H9 (cell line): ENCODE measurements at regions not wholly inside any gene's neighbourhood (a gene's known extent, or its start where the extent isn't known, plus 50 kb on each side); places are given as distances from the start of the nearest gene placed in this dataset.

Experiments used
- DNase-seq: peaks from one replicate; pipeline ENCODE4 v3.0.0-alpha.2; 2017
- H2AFZ ChIP-seq: one replicate; pipeline ENCODE4 v1.6.1; 2013; ENCODE audit warnings: mild to moderate bottlenecking, low read length, control low read depth, moderate library complexity
- H2AK5ac ChIP-seq: 2 replicates; pipeline ENCODE4 v1.6.1; 2013; ENCODE audit warnings: low read length, control low read depth, mixed read lengths; ENCODE audit not compliant: insufficient read length
- H2BK120ac ChIP-seq: one replicate; pipeline ENCODE4 v1.6.1; 2013; ENCODE audit warnings: low read depth, mild to moderate bottlenecking, low read length, control low read depth, inconsistent platforms; ENCODE audit not compliant: poor library complexity, severe bottlenecking
- H2BK12ac ChIP-seq: 2 replicates; pipeline ENCODE4 v1.6.1; 2013; ENCODE audit warnings: low read length, control low read depth, mixed read lengths, low read depth; ENCODE audit not compliant: insufficient read length
- H2BK15ac ChIP-seq: 2 replicates; pipeline ENCODE4 v1.6.1; 2013; ENCODE audit warnings: low read depth, low read length, control low read depth
- H2BK20ac ChIP-seq: one replicate; pipeline ENCODE4 v1.6.1; 2013; ENCODE audit warnings: low read depth, mild to moderate bottlenecking, low read length, control low read depth, inconsistent platforms; ENCODE audit not compliant: poor library complexity, severe bottlenecking
- H2BK5ac ChIP-seq: 2 replicates; pipeline ENCODE4 v1.6.1; 2013; ENCODE audit warnings: low read length, control low read depth, mixed read lengths; ENCODE audit not compliant: insufficient read length
- H3K14ac ChIP-seq: 2 replicates; pipeline ENCODE4 v1.6.1; 2013; ENCODE audit warnings: low read length, control low read depth; ENCODE audit not compliant: insufficient read depth
- H3K18ac ChIP-seq: 2 replicates; pipeline ENCODE4 v1.6.1; 2013; ENCODE audit warnings: low read depth, mild to moderate bottlenecking, mixed read lengths, low read length, control low read depth; ENCODE audit not compliant: insufficient read length
- H3K23ac ChIP-seq: 2 replicates; pipeline ENCODE4 v1.6.1; 2013; ENCODE audit warnings: low read length, control low read depth, mixed read lengths, low read depth; ENCODE audit not compliant: insufficient read length
- H3K23me2 ChIP-seq: 2 replicates; pipeline ENCODE4 v1.6.1; 2013; ENCODE audit warnings: low read depth, mild to moderate bottlenecking, mixed read lengths, low read length, control low read depth; ENCODE audit not compliant: insufficient read length, poor library complexity, severe bottlenecking
- H3K27ac ChIP-seq: 2 replicates; pipeline ENCODE4 v1.5.1; 2013; ENCODE audit warnings: low read length, control low read depth, mixed read lengths, low read depth; ENCODE audit not compliant: insufficient read length
- H3K27me3 ChIP-seq: 2 replicates; pipeline ENCODE4 v1.6.1; 2013; ENCODE audit warnings: low read length, control low read depth, inconsistent platforms; ENCODE audit not compliant: insufficient read depth
- H3K4ac ChIP-seq: 2 replicates; pipeline ENCODE4 v1.6.1; 2013; ENCODE audit warnings: low read depth, mild to moderate bottlenecking, control low read depth, inconsistent platforms, low read length, moderate library complexity
- H3K4me1 ChIP-seq: 2 replicates; pipeline ENCODE4 v1.6.1; 2013; ENCODE audit warnings: low read length, control low read depth, inconsistent platforms; ENCODE audit not compliant: insufficient read depth
- H3K4me2 ChIP-seq: 2 replicates; pipeline ENCODE4 v1.6.1; 2013; ENCODE audit warnings: low read length, control low read depth, mixed read lengths; ENCODE audit not compliant: insufficient read length, insufficient read depth
- H3K56ac ChIP-seq: 2 replicates; pipeline ENCODE4 v1.6.1; 2013; ENCODE audit warnings: low read depth, mild to moderate bottlenecking, mixed read lengths, low read length, control low read depth; ENCODE audit not compliant: insufficient read length
- H3K79me1 ChIP-seq: 2 replicates; pipeline ENCODE4 v1.6.1; 2013; ENCODE audit warnings: low read depth, mild to moderate bottlenecking, moderate library complexity, low read length, control low read depth, inconsistent platforms; ENCODE audit not compliant: insufficient read depth, poor library complexity, severe bottlenecking
- H3K79me2 ChIP-seq: 2 replicates; pipeline ENCODE4 v1.6.1; 2013; ENCODE audit warnings: low read length, control low read depth, inconsistent platforms; ENCODE audit not compliant: insufficient read depth
- H3K9ac ChIP-seq: 2 replicates; pipeline ENCODE4 v1.6.1; 2013; ENCODE audit warnings: low read length, control low read depth, mixed read lengths; ENCODE audit not compliant: insufficient read length; ENCODE audit errors: extremely low read depth
- H3K9me3 ChIP-seq: one replicate; pipeline ENCODE4 v1.6.1; 2013; ENCODE audit warnings: low read depth, low read length, inconsistent platforms; ENCODE audit not compliant: control insufficient read depth
- H3T11ph ChIP-seq: one replicate; pipeline ENCODE4 v1.6.1; 2013; ENCODE audit warnings: mild to moderate bottlenecking, low read length, control low read depth, inconsistent platforms
- H4K20me1 ChIP-seq: one replicate; pipeline ENCODE4 v1.6.1; 2013; ENCODE audit not compliant: control insufficient read depth, insufficient read length, insufficient read depth
- H4K5ac ChIP-seq: 2 replicates; pipeline ENCODE4 v1.6.1; 2013; ENCODE audit warnings: low read depth, mild to moderate bottlenecking, mixed read lengths, low read length, control low read depth; ENCODE audit not compliant: insufficient read length
- H4K8ac ChIP-seq: replicated peaks from 2 replicates; pipeline ENCODE4 v1.6.1; 2013; ENCODE audit warnings: low read length, control low read depth, mixed read lengths, low read depth; ENCODE audit not compliant: insufficient read length
- H4K91ac ChIP-seq: 2 replicates; pipeline ENCODE4 v1.6.1; 2013; ENCODE audit warnings: low read depth, mild to moderate bottlenecking, moderate library complexity, mixed read lengths, low read length, control low read depth; ENCODE audit not compliant: insufficient read length
- H3K27ac Mint-ChIP-seq, 3 experiments: 2 replicates in 2 of 3; 3 replicates in 1 of 3; pipeline ENCODE4 v1.8.0; 2020 to 2021; ENCODE audit warnings: mixed read lengths in 3 of 3, mild to moderate bottlenecking in 1 of 3, moderate library complexity in 1 of 3
- H3K27me3 Mint-ChIP-seq: 2 replicates; pipeline ENCODE4 v1.8.0; 2021; ENCODE audit warnings: low read depth, mild to moderate bottlenecking, moderate library complexity, mixed read lengths
- H3K36me3 Mint-ChIP-seq, 3 experiments: 2 replicates in 2 of 3; 3 replicates in 1 of 3; pipeline ENCODE4 v1.8.0; 2020 to 2021; ENCODE audit warnings: low read depth in 3 of 3, mixed read lengths in 3 of 3; ENCODE audit not compliant: insufficient read depth in 1 of 3
- H3K4me1 Mint-ChIP-seq, 2 experiments: 2 replicates each; pipeline ENCODE4 v1.8.0; 2020; ENCODE audit warnings: mixed read lengths in 2 of 2
- H3K4me3 Mint-ChIP-seq, 2 experiments: 2 replicates in 1 of 2; 3 replicates in 1 of 2; pipeline ENCODE4 v1.8.0; 2020 to 2021; ENCODE audit warnings: mild to moderate bottlenecking in 2 of 2, mixed read lengths in 2 of 2, moderate library complexity in 1 of 2
- H3K9me3 Mint-ChIP-seq, 2 experiments: 2 replicates in 1 of 2; 3 replicates in 1 of 2; pipeline ENCODE4 v1.8.0; 2020; ENCODE audit warnings: mild to moderate bottlenecking in 2 of 2, mixed read lengths in 2 of 2, moderate library complexity in 1 of 2
- CTCF ChIP-seq: fragments of 200-600 bp; sonication (generic); conservative IDR thresholded peaks from 3 replicates; pipeline ENCODE4 v1.8.0; 2021; ENCODE audit warnings: antibody characterized with exemption, mild to moderate bottlenecking

- H3K9me3 ChIP-seq, result no peaks in the 10 kb centered on the region
- no peak overlapping the region for H2BK5ac ChIP-seq
- H3K18ac ChIP-seq, result no peak overlapping the region
- peaks cover 0 to 3% (median 0%) of the 10 kb centered on the region in 3 experiments; a peak in 2 of 7 replicates for H3K36me3 Mint-ChIP-seq
- no peaks in the 10 kb centered on the region for H3K79me1 ChIP-seq
- no peak overlapping the region for H3K56ac ChIP-seq
- no peak overlapping the region for H4K91ac ChIP-seq
- no peak overlapping the region for H3K4ac ChIP-seq
- H3K4me1 Mint-ChIP-seq, result no peaks in the 10 kb centered on the region; a peak in 1 of 4 replicates
- TF ChIP-seq CTCF, result no peak
- no peaks in the 10 kb centered on the region for H3K27me3 ChIP-seq
- no peak overlapping the region for H2BK20ac ChIP-seq
- H4K5ac ChIP-seq, result no peak overlapping the region
- H4K8ac ChIP-seq, result no peak overlapping the region
- no peak overlapping the region for H2AK5ac ChIP-seq
- H3K23ac ChIP-seq, result no peak overlapping the region
- no peak overlapping the region for H2BK12ac ChIP-seq
- H3K4me1 ChIP-seq, result no peaks in the 10 kb centered on the region
- H3K9me3 Mint-ChIP-seq, result no peaks in the 10 kb centered on the region; a peak in 1 of 5 replicates
- no peak overlapping the region for H3K9ac ChIP-seq
- H3K27ac ChIP-seq, result no peak overlapping the region
- H3K27me3 Mint-ChIP-seq, result no peaks in the 10 kb centered on the region
- H2BK120ac ChIP-seq, result no peak overlapping the region
- H2AFZ ChIP-seq, result no peak overlapping the region
- H2BK15ac ChIP-seq, result no peak overlapping the region
- H3K14ac ChIP-seq, result no peak overlapping the region
- DNase-seq, result no peak
- H3K79me2 ChIP-seq, result no peaks in the 10 kb centered on the region
- H3K4me3 Mint-ChIP-seq, result no peak overlapping the region
- no peaks in the 10 kb centered on the region for H3K23me2 ChIP-seq
- no peak overlapping the region for H3K4me2 ChIP-seq
- H3K27ac Mint-ChIP-seq, result no peak overlapping the region
- H4K20me1 ChIP-seq, result no peaks in the 10 kb centered on the region
- no peak overlapping the region for H3T11ph ChIP-seq
Observed at GRCh38 chr20:10114598-10114997, 79.8 kb downstream of the ANKEF1 start.
